Sciatic nerve (tissue), 2 donors: ENCODE measurements at regions not wholly inside any gene's neighbourhood (a gene's known extent, or its start where the extent isn't known, plus 50 kb on each side); places are given as distances from the start of the nearest gene placed in this dataset.
"Not testable (repeated sequence)": the region's sequence is repeated elsewhere in the genome, so short reads cannot be mapped to it uniquely, and the experiment has no call there.

Experiments used
- ATAC-seq: fragments of 200-7000 bp; cut with Tn5 transposase; one replicate; pipeline ENCODE4 v1.9.1; 2020; ENCODE audit warnings: mild to moderate bottlenecking, moderate library complexity
- DNase-seq: peaks from one replicate; pipeline ENCODE4 v3.0.0-alpha.2; 2020; ENCODE audit warnings: low spot score
- intact Hi-C: fragments of 100-400 bp; cut with DNase I; formaldehyde crosslinking; loops from one replicate; pipeline ENCODE4 v1.14.2; 2022
- donor health status: DM: no; HTN: no; CAD: no.
- donor health status: DM: no; HTN: no; CAD: no.

- no peak for ATAC-seq
- no peak for DNase-seq
- intact Hi-C loops: no loop called here
Observed at GRCh38 chr3:181912384-181912783, 200.7 kb downstream of the SOX2 start.

GRCh38 chr3:181913254-181913653 is 201.5 kb downstream of the SOX2 start:
- ATAC-seq (no peak), DNase-seq (no peak)
- intact Hi-C loops: no loop called here

- ATAC-seq (no peak), DNase-seq (no peak)
- intact Hi-C loops: no loop called here
Observed at GRCh38 chr3:181915551-181915950, 203.8 kb downstream of the SOX2 start.

GRCh38 chr3:181916013-181916412 is 204.3 kb downstream of the SOX2 start:
- intact Hi-C loops: no loop called here
- DNase-seq: no peak
- ATAC-seq: no peak

GRCh38 chr3:181917027-181917426 is 205.3 kb downstream of the SOX2 start:
- intact Hi-C loops: no loop called here
- DNase-seq (no peak), ATAC-seq (no peak)

GRCh38 chr3:181919375-181919774 is 207.7 kb downstream of the SOX2 start:
- ATAC-seq (no peak), DNase-seq (no peak)
- intact Hi-C loops: no loop called here

GRCh38 chr3:181920409-181920808 is 208.7 kb downstream of the SOX2 start:
- intact Hi-C loops: no loop called here
- DNase-seq (no peak), ATAC-seq (no peak)

GRCh38 chr3:181921220-181921619 is 209.5 kb downstream of the SOX2 start:
- ATAC-seq: no peak
- DNase-seq: no peak
- intact Hi-C loops: no loop called here

- intact Hi-C loops, ATAC-seq, DNase-seq: not testable (repeated sequence)
Observed at GRCh38 chr3:181925841-181926240, 214.1 kb downstream of the SOX2 start.

GRCh38 chr3:181929501-181929900 is 217.8 kb downstream of the SOX2 start:
- DNase-seq: no peak
- intact Hi-C loops: no loop called here
- no peak for ATAC-seq

- DNase-seq (no peak), ATAC-seq (no peak)
- intact Hi-C loops: no loop called here
Observed at GRCh38 chr3:181930105-181930504, 218.4 kb downstream of the SOX2 start.

- ATAC-seq: no peak
- no peak for DNase-seq
- intact Hi-C loops: no loop called here
Observed at GRCh38 chr3:181932039-181932438, 220.3 kb downstream of the SOX2 start.

GRCh38 chr3:181933052-181933618 is 221.4 kb downstream of the SOX2 start:
- ATAC-seq: no peak

GRCh38 chr3:181935915-181936314 is 224.2 kb downstream of the SOX2 start:
- no peak for DNase-seq
- ATAC-seq: no peak
- intact Hi-C loops: no loop called here

More at GRCh38 chr3:181933052-181933618, 221.4 kb downstream of the SOX2 start:
- intact Hi-C loops: no loop called here
- no peak for DNase-seq

GRCh38 chr3:181936774-181937173 is 225.0 kb downstream of the SOX2 start:
- no peak for DNase-seq
- intact Hi-C loops: no loop called here
- ATAC-seq: no peak

- ATAC-seq, DNase-seq, intact Hi-C loops: not testable (repeated sequence)
Observed at GRCh38 chr3:181938580-181938979, 226.9 kb downstream of the SOX2 start.

- no peak for ATAC-seq
- intact Hi-C loops: no loop called here
- DNase-seq: no peak
Observed at GRCh38 chr3:181940703-181941102, 229.0 kb downstream of the SOX2 start.

GRCh38 chr3:181941250-181941649 is 229.5 kb downstream of the SOX2 start:
- ATAC-seq (no peak), DNase-seq (no peak)
- intact Hi-C loops: no loop called here

GRCh38 chr3:181943285-181943684 is 231.6 kb downstream of the SOX2 start:
- intact Hi-C loops: no loop called here
- no peak for ATAC-seq

GRCh38 chr3:181947606-181948005 is 235.9 kb downstream of the SOX2 start:
- DNase-seq (no peak), ATAC-seq (no peak)
- intact Hi-C loops: no loop called here

More at GRCh38 chr3:181943285-181943684, 231.6 kb downstream of the SOX2 start:
- no peak for DNase-seq

- ATAC-seq: no peak
- intact Hi-C loops: no loop called here
Observed at GRCh38 chr3:181948286-181948685, 236.6 kb downstream of the SOX2 start.

More at GRCh38 chr3:181948286-181948685, 236.6 kb downstream of the SOX2 start:
- no peak for DNase-seq
